Lung (tissue), 11 donors: ENCODE measurements at regions not wholly inside any gene's neighbourhood (a gene's known extent, or its start where the extent isn't known, plus 50 kb on each side); places are given as distances from the start of the nearest gene placed in this dataset.

Source experiments
- ATAC-seq: fragments of 200-7000 bp; cut with Tn5 transposase; one replicate; pipeline ENCODE4 v1.9.1; 2020; ENCODE audit warnings: moderate number of reproducible peaks; ENCODE audit not compliant: insufficient read depth, low FRiP score
- DNase-seq, 3 donors: peaks; one replicate each; pipeline ENCODE4 v3.0.0-alpha.2; 2013 to 2017
- H3K27ac ChIP-seq, 2 donors: one replicate each; pipeline ENCODE4 v1.5.1; 2013; ENCODE audit warnings: mild to moderate bottlenecking in 2 of 2, moderate library complexity in 2 of 2, control low read depth in 1 of 2, inconsistent platforms in 1 of 2, low read depth in 1 of 2, low read length in 1 of 2
- H3K27me3 ChIP-seq, 3 donors: one replicate each; pipeline ENCODE4 v1.5.1; 2013; ENCODE audit warnings: low read length in 2 of 3; ENCODE audit not compliant: control insufficient read depth in 3 of 3, insufficient read depth in 3 of 3
- H3K36me3 ChIP-seq, 4 donors: one replicate each; pipeline ENCODE4 v1.5.1; 2013; ENCODE audit warnings: low read length in 4 of 4, mild to moderate bottlenecking in 1 of 4, moderate library complexity in 1 of 4; ENCODE audit not compliant: control insufficient read depth in 4 of 4, insufficient read depth in 4 of 4
- H3K4me1 ChIP-seq, 5 donors: one replicate each; pipeline ENCODE4 v1.5.1; 2013; ENCODE audit warnings: low read length in 5 of 5, mild to moderate bottlenecking in 2 of 5, moderate library complexity in 1 of 5; ENCODE audit not compliant: control insufficient read depth in 5 of 5, insufficient read depth in 5 of 5
- H3K4me3 ChIP-seq: one replicate; pipeline ENCODE4 v1.5.1; 2013; ENCODE audit warnings: mild to moderate bottlenecking, control low read depth, moderate library complexity
- H3K9ac ChIP-seq, 2 donors: one replicate each; pipeline ENCODE4 v1.5.1; 2013; ENCODE audit warnings: low read length in 2 of 2, control low read depth in 1 of 2; ENCODE audit not compliant: insufficient read depth in 1 of 2
- H3K9me3 ChIP-seq, 4 donors: one replicate each; pipeline ENCODE4 v1.5.1; 2013; ENCODE audit warnings: low read length in 3 of 4, mild to moderate bottlenecking in 1 of 4, moderate library complexity in 1 of 4; ENCODE audit not compliant: control insufficient read depth in 4 of 4, insufficient read depth in 3 of 4
- WGBS, 2 donors: extraction: QIAGEN DNeasy Blood & Tissue Kit; methylation state at CpG; one replicate each; pipeline ENCODE4 v1.1.7; 2013; 5-methylcytosine and 5-hydroxymethylcytosine counted together
- TF ChIP-seq, protein P1 (sequence below): IDR thresholded peaks from 2 replicates; pipeline ENCODE4 v1.5.1; 2012; ENCODE audit warnings: mild to moderate bottlenecking; ENCODE audit errors: control extremely low read depth, extremely low read depth
- donor health status: control.
- donor health status: control.
- donor health status: Bipolar disorder and iron deficiency.
- donor health status: healthy.
- donor health status: DM: yes; HTN: yes; CAD: no.

DNA sequence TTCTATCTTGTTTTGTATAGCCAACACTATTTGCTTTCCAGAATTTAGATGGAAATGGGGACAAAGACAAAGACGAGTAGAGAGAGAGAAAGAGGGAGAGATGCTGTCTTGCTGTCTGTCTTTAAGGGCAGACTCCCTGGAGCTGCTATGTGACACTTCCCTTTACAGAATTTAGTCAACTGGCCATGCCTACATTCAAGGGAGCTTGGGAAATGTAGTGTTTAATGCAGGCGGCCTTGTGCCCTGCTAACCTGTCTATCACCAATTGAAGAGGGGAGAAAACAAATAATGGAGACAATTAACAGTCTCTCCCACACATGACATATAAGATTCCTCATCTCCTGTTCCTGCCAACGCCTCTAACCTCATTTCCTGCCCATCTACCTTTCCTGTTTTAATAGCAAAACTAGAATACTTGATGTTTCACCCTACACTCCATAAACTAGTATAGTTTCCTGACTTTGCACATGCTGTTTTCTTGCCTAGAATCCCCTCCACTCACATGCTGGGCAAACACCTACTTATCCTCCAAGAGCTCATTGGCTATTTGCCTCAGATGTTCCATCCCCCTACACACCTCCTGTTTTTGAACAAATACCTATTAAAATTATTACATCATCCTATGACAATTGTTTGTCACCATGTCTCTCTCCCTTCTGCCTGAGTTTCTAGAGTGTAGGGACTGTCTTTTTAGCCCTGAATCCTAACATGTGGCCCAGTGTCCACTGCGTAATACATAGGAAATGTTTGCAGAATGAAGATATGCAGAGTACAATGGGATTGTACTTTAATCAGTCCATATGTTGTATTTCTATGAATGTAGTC lies 117.2 kb downstream of the SLC25A24 start:
- peaks cover 0 to 8% (median 0%) of the 10 kb centered on the region in 5 donors for H3K4me1 ChIP-seq
- DNase-seq, result peak in 1 of 3 donors; percentile 19
- H3K4me3 ChIP-seq, result no peak overlapping the region
- H3K9me3 ChIP-seq, result no peaks in the 10 kb centered on the region
- no peak for ATAC-seq
- H3K9ac ChIP-seq, result no peak overlapping the region
- H3K36me3 ChIP-seq, result no peaks in the 10 kb centered on the region
- H3K27ac ChIP-seq, result no peak overlapping the region
- 52 to 53% methylated on average over 4 of the region's 4 CpGs for WGBS, 2 donors
- H3K27me3 ChIP-seq, result no peaks in the 10 kb centered on the region
- TF ChIP-seq, protein P1, sequence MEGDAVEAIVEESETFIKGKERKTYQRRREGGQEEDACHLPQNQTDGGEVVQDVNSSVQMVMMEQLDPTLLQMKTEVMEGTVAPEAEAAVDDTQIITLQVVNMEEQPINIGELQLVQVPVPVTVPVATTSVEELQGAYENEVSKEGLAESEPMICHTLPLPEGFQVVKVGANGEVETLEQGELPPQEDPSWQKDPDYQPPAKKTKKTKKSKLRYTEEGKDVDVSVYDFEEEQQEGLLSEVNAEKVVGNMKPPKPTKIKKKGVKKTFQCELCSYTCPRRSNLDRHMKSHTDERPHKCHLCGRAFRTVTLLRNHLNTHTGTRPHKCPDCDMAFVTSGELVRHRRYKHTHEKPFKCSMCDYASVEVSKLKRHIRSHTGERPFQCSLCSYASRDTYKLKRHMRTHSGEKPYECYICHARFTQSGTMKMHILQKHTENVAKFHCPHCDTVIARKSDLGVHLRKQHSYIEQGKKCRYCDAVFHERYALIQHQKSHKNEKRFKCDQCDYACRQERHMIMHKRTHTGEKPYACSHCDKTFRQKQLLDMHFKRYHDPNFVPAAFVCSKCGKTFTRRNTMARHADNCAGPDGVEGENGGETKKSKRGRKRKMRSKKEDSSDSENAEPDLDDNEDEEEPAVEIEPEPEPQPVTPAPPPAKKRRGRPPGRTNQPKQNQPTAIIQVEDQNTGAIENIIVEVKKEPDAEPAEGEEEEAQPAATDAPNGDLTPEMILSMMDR, result no peak

DNA sequence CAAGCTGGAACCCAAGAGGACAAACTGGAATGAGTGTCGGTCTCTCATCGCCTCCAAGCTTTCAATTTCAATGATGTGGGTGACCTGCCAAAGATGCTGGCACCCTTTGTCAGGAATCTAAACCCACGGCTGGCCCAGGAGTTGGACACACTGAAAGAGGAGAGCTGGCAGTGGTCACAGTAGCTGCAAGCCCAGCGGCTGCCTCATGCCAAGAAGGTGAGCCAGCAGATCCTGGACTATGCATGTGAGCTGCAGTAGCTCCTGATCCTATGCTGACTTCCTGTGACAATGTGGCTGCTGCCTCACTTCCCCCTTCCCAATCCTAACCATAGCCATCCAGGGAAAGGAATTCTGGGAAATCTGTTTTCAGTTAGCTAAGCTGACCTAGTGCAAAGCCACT lies 117.0 kb upstream of the VAV3 start:
- Histone ChIP-seq H3K4me1 (peaks cover 0 to 8% (median 0%) of the 10 kb centered on the region in 5 donors), H3K9ac (no peak overlapping the region), H3K4me3 (no peak overlapping the region), H3K27ac (peak overlapping the region in 1 of 2 donors; percentile 24), H3K27me3 (no peaks in the 10 kb centered on the region), H3K36me3 (no peaks in the 10 kb centered on the region), H3K9me3 (no peaks in the 10 kb centered on the region)
- ATAC-seq (no peak), DNase-seq (no peak)
- 75 to 86% methylated on average over 4 of the region's 4 CpGs for WGBS, 2 donors
- TF ChIP-seq, protein P1, result no peak

DNA sequence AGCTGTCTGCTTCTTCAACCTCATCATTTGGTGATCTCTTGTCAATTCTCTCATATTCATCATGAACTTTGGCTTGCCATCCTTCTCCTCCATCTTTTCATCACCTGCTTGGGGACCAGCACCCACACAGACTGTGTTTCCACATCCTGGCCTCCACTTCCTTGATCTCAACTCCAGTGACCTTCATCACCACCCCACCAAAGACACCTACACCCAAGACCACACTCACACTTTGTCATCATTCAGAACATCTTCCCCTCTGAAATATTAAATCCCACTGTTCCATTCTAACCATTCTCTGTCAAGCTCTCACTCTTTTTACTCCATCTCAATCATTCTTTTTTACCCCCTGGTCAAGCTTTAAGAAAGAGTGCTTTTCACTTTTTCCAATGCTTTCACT lies 115.5 kb upstream of the VAV3 start:
- Histone ChIP-seq H3K9me3 (no peaks in the 10 kb centered on the region), H3K4me1 (peaks cover 0 to 8% (median 0%) of the 10 kb centered on the region in 5 donors), H3K4me3 (no peak overlapping the region), H3K9ac (no peak overlapping the region), H3K36me3 (no peaks in the 10 kb centered on the region), H3K27ac (no peak overlapping the region), H3K27me3 (no peaks in the 10 kb centered on the region)
- ATAC-seq (no peak), DNase-seq (no peak)
- TF ChIP-seq, protein P1, result no peak
